LNCAP (cell line): ENCODE measurements at regions not wholly inside any gene's neighbourhood (a gene's known extent, or its start where the extent isn't known, plus 50 kb on each side); places are given as distances from the start of the nearest gene placed in this dataset.

Source experiments
- CTCF ChIP-seq: fragments of 450-650 bp; IDR thresholded peaks from 2 replicates; pipeline ENCODE4 v1.5.1; 2017; ENCODE audit warnings: mild to moderate bottlenecking

- TF ChIP-seq CTCF: no peak
Measured at GRCh38 chr1:193590102-193590501, 403.7 kb upstream of the B3GALT2 start.

- no peak for TF ChIP-seq CTCF
Measured at GRCh38 chr1:193589597-193590040, 403.2 kb upstream of the B3GALT2 start.

GRCh38 chr1:193588311-193589082 lies 402.1 kb upstream of the B3GALT2 start:
- TF ChIP-seq CTCF: no peak

DNA sequence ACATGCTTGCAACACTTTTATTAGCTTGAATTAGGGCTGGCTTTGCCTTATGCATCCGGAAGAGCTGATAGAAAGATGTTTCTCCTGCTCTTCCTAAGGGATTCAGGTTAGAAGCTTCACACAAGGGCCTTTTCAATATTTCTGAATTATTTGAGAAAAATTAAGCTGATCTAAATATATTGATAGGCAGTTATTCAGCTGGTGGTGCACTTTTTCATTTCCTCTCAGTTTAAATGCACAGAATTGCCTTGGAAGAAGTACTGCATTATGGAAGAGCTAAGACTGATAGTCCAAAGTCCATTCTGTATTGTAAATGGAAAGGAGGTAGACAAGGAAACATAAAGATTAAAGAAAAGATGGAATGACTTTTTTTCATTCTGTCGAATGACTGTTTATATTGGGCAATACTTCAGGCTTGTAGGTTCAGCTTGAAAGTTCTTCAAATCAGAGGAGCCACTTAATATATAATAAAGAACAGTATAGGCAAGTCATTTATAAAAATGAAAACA lies 398.4 kb upstream of the B3GALT2 start:
- TF ChIP-seq CTCF: no peak

- TF ChIP-seq CTCF: no peak
Measured at GRCh38 chr1:193581341-193581740, 394.9 kb upstream of the B3GALT2 start.

DNA sequence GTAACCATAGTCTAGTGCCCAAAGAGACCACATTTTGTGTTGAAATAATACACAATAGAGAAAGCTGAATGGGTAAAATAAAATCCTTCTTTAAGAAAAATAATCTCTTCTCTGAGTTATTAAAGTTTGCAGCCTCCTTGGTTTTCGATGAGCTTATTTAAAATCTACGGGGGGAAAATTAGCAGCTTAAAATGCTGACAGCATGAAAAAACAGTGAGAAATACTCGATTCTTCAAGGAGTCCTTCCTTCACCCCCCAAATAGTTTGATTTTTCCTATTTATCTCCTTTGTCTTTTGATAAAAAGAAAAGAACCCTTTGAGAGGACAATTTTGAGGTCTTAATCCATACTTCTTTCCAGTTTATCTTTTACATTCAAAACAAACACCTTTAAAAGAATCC lies 394.0 kb upstream of the B3GALT2 start:
- TF ChIP-seq CTCF: no peak

DNA sequence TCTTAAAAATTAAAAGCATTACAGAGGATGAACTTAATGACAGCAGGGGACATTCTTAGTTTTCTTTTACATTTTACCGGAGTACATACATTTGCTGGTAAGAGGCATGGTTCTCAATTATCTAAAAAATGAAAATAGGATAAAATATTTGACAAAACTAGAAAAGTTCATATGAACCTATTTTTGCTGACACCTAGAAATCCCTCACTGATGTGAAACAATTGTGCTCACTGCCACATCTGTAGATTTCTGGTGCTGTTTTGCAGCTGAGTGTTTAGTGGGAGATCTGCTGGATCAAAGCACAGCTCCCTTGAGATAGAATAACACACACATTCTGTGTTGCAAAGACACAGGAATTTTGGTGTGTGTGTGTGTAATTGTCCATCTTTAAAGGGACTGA lies 392.9 kb upstream of the B3GALT2 start:
- TF ChIP-seq CTCF: no peak

DNA sequence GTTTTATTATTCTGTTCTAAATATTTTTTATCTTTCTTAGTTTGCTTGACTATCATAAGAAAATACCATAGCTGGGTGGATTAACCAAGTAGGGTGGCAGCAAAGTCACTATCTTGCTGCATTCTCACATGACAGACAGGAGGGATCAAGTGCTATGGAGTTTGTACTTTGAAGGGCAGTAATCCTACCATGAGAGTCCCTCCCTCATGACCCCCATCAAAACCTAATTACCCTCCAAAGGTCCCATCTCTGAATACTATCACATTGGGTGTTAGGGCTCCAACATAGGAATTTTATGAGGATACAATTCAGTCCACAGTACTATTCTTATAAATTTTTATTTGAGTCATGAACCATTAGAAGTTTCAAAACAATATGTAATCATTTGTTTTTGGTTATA lies 388.5 kb upstream of the B3GALT2 start:
- TF ChIP-seq CTCF: no peak
